ENCODE measurements at regions not wholly inside any gene's neighbourhood (a gene's known extent, or its start where the extent isn't known, plus 50 kb on each side); places are given as distances from the start of the nearest gene placed in this dataset.

- no peak for ATAC-seq (ENCODE audit: poor library complexity)
- Histone ChIP-seq H3K4me3 (ENCODE audit: low read length) (no peak overlapping the region), H3K36me3 (ENCODE audit: insufficient read depth, low read length) (no peaks in the 10 kb centered on the region), H3K27me3 (ENCODE audit: control insufficient read depth in 1 of 2, insufficient read depth in 2 of 2, low read length in 2 of 2) (no peaks in the 10 kb centered on the region), H3K9me3 (ENCODE audit: control insufficient read depth in 1 of 2, insufficient read depth in 1 of 2, low read length in 2 of 2) (no peaks in the 10 kb centered on the region), H3K27ac (ENCODE audit: low read depth in 1 of 2, low read length in 2 of 2) (no peak overlapping the region), H3K4me1 (ENCODE audit: insufficient read depth, low read length) (no peaks in the 10 kb centered on the region)
- Mint-ChIP-seq H3K27ac (no peak overlapping the region), H3K9me3 (no peaks in the 10 kb centered on the region), H3K27me3 (no peaks in the 10 kb centered on the region), H3K4me3 (no peak overlapping the region), H3K4me1 (ENCODE audit: low read depth) (no peaks in the 10 kb centered on the region), H3K36me3 (ENCODE audit: low read depth) (no peaks in the 10 kb centered on the region)
- DNase-seq: no peak
- TF ChIP-seq CTCF (IDR thresholded peaks at IDR 0.05): no peak
- intact Hi-C loops (cut with DNase I, micrococcal nuclease): no loop called here
- POLR2A ChIA-PET: no interaction called here
- CTCF ChIA-PET: no interaction called here
Observed at GRCh38 chrX:10045327-10046000, 78.3 kb downstream of the CLDN34 start.

- Mint-ChIP-seq H3K4me1 (ENCODE audit: low read depth) (no peaks in the 10 kb centered on the region), H3K9me3 (no peaks in the 10 kb centered on the region), H3K36me3 (ENCODE audit: low read depth) (no peaks in the 10 kb centered on the region), H3K27me3 (no peaks in the 10 kb centered on the region), H3K27ac (no peak overlapping the region), H3K4me3 (no peak overlapping the region)
- H3K36me3 ChIP-seq (ENCODE audit: insufficient read depth, low read length): no peaks in the 10 kb centered on the region
- POLR2A ChIA-PET: no interaction called here
- CTCF ChIA-PET: no interaction called here
- no peaks in the 10 kb centered on the region for H3K9me3 ChIP-seq (ENCODE audit: control insufficient read depth in 1 of 2, insufficient read depth in 1 of 2, low read length in 2 of 2)
- no peak overlapping the region for H3K27ac ChIP-seq (ENCODE audit: low read depth in 1 of 2, low read length in 2 of 2)
- ATAC-seq (ENCODE audit: poor library complexity) (no peak), DNase-seq (no peak)
- H3K4me3 ChIP-seq (ENCODE audit: low read length): no peak overlapping the region
- intact Hi-C loops (cut with DNase I, micrococcal nuclease): no loop called here
- H3K4me1 ChIP-seq (ENCODE audit: insufficient read depth, low read length): no peaks in the 10 kb centered on the region
- TF ChIP-seq CTCF (IDR thresholded peaks at IDR 0.05): no peak
- H3K27me3 ChIP-seq (ENCODE audit: control insufficient read depth in 1 of 2, insufficient read depth in 2 of 2, low read length in 2 of 2): no peaks in the 10 kb centered on the region
Observed at GRCh38 chrX:10047133-10047532, 80.0 kb downstream of the CLDN34 start.

DNA sequence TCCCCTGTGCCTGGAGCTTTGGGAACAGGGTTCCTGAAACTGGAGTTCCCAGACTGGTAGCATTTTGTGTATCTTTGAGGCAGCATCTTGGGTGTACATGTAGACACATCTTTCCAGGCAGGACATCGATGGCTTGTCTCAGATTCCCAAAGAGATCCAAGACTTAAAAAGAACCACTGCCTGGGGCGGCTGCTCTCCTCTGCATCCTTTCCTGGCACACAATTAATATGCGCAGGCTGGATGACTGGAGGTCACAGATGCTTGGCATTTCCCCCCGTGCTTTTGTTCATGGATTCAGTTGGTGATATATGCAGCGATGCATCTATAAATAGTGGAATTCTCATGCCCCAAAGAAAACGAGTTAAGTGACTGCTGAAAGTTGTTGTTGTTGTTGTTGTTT, 80.5 kb downstream of the CLDN34 start:
- POLR2A ChIA-PET: no interaction called here
- CTCF ChIA-PET: no interaction called here
- no peak overlapping the region for H3K4me3 ChIP-seq (ENCODE audit: low read length)
- H3K36me3 ChIP-seq (ENCODE audit: insufficient read depth, low read length): no peaks in the 10 kb centered on the region
- ATAC-seq (ENCODE audit: poor library complexity): no peak
- no peak overlapping the region for H3K27ac ChIP-seq (ENCODE audit: low read depth in 1 of 2, low read length in 2 of 2)
- Mint-ChIP-seq H3K36me3 (ENCODE audit: low read depth) (no peaks in the 10 kb centered on the region), H3K4me1 (ENCODE audit: low read depth) (no peaks in the 10 kb centered on the region), H3K9me3 (no peaks in the 10 kb centered on the region), H3K27me3 (no peaks in the 10 kb centered on the region), H3K4me3 (no peak overlapping the region), H3K27ac (no peak overlapping the region)
- no peaks in the 10 kb centered on the region for H3K9me3 ChIP-seq (ENCODE audit: control insufficient read depth in 1 of 2, insufficient read depth in 1 of 2, low read length in 2 of 2)
- H3K4me1 ChIP-seq (ENCODE audit: insufficient read depth, low read length): no peaks in the 10 kb centered on the region
- no peak for TF ChIP-seq CTCF (IDR thresholded peaks at IDR 0.05)
- no peaks in the 10 kb centered on the region for H3K27me3 ChIP-seq (ENCODE audit: control insufficient read depth in 1 of 2, insufficient read depth in 2 of 2, low read length in 2 of 2)
- intact Hi-C loops (cut with DNase I, micrococcal nuclease): no loop called here
- DNase-seq: no peak
